ENCODE measurements at regions not wholly inside any gene's neighbourhood (a gene's known extent, or its start where the extent isn't known, plus 50 kb on each side); places are given as distances from the start of the nearest gene placed in this dataset.

DNA sequence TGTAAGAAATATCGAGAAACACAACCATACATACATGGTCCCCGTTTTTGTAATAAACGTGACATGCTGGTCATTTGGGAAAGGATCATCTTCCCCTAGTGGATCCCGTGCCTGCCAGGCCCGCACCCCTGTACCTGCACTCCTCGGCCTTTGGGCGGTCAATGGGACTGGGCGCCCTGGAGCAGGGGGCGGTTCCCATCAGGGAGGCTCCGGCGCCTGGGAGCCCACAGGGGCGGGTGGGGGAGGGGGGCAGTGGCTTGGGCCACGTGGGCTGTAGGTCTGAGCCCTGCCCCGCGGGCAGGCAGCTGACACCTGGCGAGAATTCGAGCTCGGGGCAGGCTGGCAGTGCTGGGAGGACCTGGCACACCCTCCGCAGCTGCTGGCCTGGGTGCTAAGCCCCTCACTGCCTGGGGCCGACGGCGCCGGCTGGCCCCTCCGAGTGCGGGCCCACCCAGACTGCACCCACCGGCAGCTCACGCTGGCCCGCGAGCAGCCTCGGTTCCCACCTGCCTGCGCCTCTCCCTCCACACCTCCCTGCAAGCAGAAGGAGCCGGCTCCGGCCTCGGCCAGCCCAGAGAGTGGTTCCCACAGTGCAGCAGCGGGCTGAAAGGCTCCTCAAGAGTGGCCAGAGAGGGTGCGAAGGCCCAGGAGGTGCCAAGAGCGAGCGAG is 361.6 kb upstream of the GRM3 start:
- TF ChIP-seq, protein P1, sequence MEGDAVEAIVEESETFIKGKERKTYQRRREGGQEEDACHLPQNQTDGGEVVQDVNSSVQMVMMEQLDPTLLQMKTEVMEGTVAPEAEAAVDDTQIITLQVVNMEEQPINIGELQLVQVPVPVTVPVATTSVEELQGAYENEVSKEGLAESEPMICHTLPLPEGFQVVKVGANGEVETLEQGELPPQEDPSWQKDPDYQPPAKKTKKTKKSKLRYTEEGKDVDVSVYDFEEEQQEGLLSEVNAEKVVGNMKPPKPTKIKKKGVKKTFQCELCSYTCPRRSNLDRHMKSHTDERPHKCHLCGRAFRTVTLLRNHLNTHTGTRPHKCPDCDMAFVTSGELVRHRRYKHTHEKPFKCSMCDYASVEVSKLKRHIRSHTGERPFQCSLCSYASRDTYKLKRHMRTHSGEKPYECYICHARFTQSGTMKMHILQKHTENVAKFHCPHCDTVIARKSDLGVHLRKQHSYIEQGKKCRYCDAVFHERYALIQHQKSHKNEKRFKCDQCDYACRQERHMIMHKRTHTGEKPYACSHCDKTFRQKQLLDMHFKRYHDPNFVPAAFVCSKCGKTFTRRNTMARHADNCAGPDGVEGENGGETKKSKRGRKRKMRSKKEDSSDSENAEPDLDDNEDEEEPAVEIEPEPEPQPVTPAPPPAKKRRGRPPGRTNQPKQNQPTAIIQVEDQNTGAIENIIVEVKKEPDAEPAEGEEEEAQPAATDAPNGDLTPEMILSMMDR (conservative IDR thresholded peaks at IDR 0.05; ENCODE audit: low read length) = no peak
- no peak for TF ChIP-seq EZH2phosphoT487 (IDR thresholded peaks at IDR 0.05; ENCODE audit: borderline replicate concordance)

Measured in Loucy (cell line).